Mammary epithelial cell (primary cell): ENCODE measurements at regions not wholly inside any gene's neighbourhood (a gene's known extent, or its start where the extent isn't known, plus 50 kb on each side); places are given as distances from the start of the nearest gene placed in this dataset.

Source experiments
- EZH2 ChIP-seq: IDR thresholded peaks from 2 replicates; pipeline ENCODE4 v1.6.1; 2012; ENCODE audit warnings: low read length, inconsistent platforms, borderline replicate concordance
- TF ChIP-seq, protein P1 (sequence below), 2 donors: IDR thresholded peaks in 1 of 2; conservative IDR thresholded peaks in 1 of 2; 2 replicates each; pipeline ENCODE4 v1.5.1; 2011 to 2012; ENCODE audit warnings: inconsistent platforms in 2 of 2, low read length in 2 of 2, mild to moderate bottlenecking in 2 of 2, control low read depth in 1 of 2, low read depth in 1 of 2; ENCODE audit not compliant: insufficient read depth in 1 of 2; ENCODE audit errors: extremely low read depth in 1 of 2

GRCh38 chr15:62343397-62343796, 178.3 kb upstream of the C2CD4B start:
- TF ChIP-seq, protein P1, sequence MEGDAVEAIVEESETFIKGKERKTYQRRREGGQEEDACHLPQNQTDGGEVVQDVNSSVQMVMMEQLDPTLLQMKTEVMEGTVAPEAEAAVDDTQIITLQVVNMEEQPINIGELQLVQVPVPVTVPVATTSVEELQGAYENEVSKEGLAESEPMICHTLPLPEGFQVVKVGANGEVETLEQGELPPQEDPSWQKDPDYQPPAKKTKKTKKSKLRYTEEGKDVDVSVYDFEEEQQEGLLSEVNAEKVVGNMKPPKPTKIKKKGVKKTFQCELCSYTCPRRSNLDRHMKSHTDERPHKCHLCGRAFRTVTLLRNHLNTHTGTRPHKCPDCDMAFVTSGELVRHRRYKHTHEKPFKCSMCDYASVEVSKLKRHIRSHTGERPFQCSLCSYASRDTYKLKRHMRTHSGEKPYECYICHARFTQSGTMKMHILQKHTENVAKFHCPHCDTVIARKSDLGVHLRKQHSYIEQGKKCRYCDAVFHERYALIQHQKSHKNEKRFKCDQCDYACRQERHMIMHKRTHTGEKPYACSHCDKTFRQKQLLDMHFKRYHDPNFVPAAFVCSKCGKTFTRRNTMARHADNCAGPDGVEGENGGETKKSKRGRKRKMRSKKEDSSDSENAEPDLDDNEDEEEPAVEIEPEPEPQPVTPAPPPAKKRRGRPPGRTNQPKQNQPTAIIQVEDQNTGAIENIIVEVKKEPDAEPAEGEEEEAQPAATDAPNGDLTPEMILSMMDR (conservative IDR thresholded peaks at IDR 0.05 in 1 of 2, IDR thresholded peaks at IDR 0.05 in 1 of 2; ENCODE audit: extremely low read depth in 1 of 2, insufficient read depth in 1 of 2, low read depth in 1 of 2, low read length in 2 of 2): no peak
- no peak for TF ChIP-seq EZH2
